ENCODE measurements at regions not wholly inside any gene's neighbourhood (a gene's known extent, or its start where the extent isn't known, plus 50 kb on each side); places are given as distances from the start of the nearest gene placed in this dataset.
"Not testable (repeated sequence)": the region's sequence is repeated elsewhere in the genome, so short reads cannot be mapped to it uniquely, and the experiment has no call there.

GRCh38 chr16:55059146-55059545, 128.5 kb downstream of the IRX5 start:
- Histone ChIP-seq H3K9me3 (no peaks in the 10 kb centered on the region), H3K27me3 (no peaks in the 10 kb centered on the region), H3K4me3 (no peak overlapping the region), H3K4me1 (peaks cover 0 to 11% (median 0%) of the 10 kb centered on the region in 4 donors), H3K36me3 (no peaks in the 10 kb centered on the region), H3K27ac (no peak overlapping the region)
- DNase-seq: no peak
- TF ChIP-seq POLR2A (IDR thresholded peaks at IDR 0.05): no peak
- TF ChIP-seq, protein P1, sequence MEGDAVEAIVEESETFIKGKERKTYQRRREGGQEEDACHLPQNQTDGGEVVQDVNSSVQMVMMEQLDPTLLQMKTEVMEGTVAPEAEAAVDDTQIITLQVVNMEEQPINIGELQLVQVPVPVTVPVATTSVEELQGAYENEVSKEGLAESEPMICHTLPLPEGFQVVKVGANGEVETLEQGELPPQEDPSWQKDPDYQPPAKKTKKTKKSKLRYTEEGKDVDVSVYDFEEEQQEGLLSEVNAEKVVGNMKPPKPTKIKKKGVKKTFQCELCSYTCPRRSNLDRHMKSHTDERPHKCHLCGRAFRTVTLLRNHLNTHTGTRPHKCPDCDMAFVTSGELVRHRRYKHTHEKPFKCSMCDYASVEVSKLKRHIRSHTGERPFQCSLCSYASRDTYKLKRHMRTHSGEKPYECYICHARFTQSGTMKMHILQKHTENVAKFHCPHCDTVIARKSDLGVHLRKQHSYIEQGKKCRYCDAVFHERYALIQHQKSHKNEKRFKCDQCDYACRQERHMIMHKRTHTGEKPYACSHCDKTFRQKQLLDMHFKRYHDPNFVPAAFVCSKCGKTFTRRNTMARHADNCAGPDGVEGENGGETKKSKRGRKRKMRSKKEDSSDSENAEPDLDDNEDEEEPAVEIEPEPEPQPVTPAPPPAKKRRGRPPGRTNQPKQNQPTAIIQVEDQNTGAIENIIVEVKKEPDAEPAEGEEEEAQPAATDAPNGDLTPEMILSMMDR (IDR thresholded peaks at IDR 0.05): no peak

DNA sequence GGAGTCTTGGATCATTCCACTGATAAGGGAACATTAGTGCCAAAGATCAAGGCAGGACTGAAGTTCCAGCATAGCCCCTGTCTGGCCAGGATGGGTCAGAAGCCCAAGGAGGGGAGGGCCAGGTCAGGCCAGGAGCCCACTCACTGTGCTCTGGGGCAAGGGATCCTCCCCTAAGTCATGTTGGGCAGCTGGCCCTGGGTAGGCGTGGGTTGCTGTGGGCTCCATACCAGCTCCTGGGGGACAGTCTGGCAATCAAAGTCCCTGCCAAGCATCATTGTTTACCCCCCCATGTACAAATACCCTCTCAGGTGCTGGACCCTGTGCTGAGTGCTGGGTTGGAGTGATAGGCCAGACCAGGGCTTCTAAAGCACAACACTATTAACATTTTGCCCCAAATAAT, 130.5 kb downstream of the IRX5 start:
- peak in 1 of 3 donors; percentile 26 for DNase-seq
- H3K27ac ChIP-seq: no peak overlapping the region

GRCh38 chr16:55062442-55062841, 131.8 kb downstream of the IRX5 start:
- TF ChIP-seq POLR2A (IDR thresholded peaks at IDR 0.05): no peak
- TF ChIP-seq, protein P1 (IDR thresholded peaks at IDR 0.05): no peak
- Histone ChIP-seq H3K27me3 (no peaks in the 10 kb centered on the region), H3K9me3 (no peaks in the 10 kb centered on the region), H3K36me3 (no peaks in the 10 kb centered on the region), H3K4me1 (no peaks in the 10 kb centered on the region), H3K27ac (no peak overlapping the region), H3K4me3 (no peak overlapping the region)
- no peak for DNase-seq

More for the DNA sequence above, 130.5 kb downstream of the IRX5 start:
- no peak for TF ChIP-seq POLR2A (IDR thresholded peaks at IDR 0.05)
- TF ChIP-seq, protein P1 (IDR thresholded peaks at IDR 0.05): no peak
- no peaks in the 10 kb centered on the region for H3K36me3 ChIP-seq
- peaks cover 0 to 11% (median 0%) of the 10 kb centered on the region in 4 donors for H3K4me1 ChIP-seq
- H3K9me3 ChIP-seq: no peaks in the 10 kb centered on the region
- H3K4me3 ChIP-seq: no peak overlapping the region
- H3K27me3 ChIP-seq: no peaks in the 10 kb centered on the region

- no peaks in the 10 kb centered on the region for H3K36me3 ChIP-seq
- no peak overlapping the region for H3K27ac ChIP-seq
- no peak for DNase-seq
- no peaks in the 10 kb centered on the region for H3K27me3 ChIP-seq
- no peak for TF ChIP-seq POLR2A (IDR thresholded peaks at IDR 0.05)
- no peak overlapping the region for H3K4me3 ChIP-seq
- H3K4me1 ChIP-seq: no peaks in the 10 kb centered on the region
- no peaks in the 10 kb centered on the region for H3K9me3 ChIP-seq
Measured at GRCh38 chr16:55072976-55073375, 142.3 kb downstream of the IRX5 start.

GRCh38 chr16:55073830-55074229, 143.2 kb downstream of the IRX5 start:
- TF ChIP-seq, protein P1 (IDR thresholded peaks at IDR 0.05): no peak
- TF ChIP-seq POLR2A (IDR thresholded peaks at IDR 0.05): no peak
- Histone ChIP-seq H3K36me3 (no peaks in the 10 kb centered on the region), H3K4me3 (no peak overlapping the region), H3K27me3 (no peaks in the 10 kb centered on the region), H3K27ac (no peak overlapping the region), H3K9me3 (no peaks in the 10 kb centered on the region), H3K4me1 (no peaks in the 10 kb centered on the region)
- no peak for DNase-seq

DNA sequence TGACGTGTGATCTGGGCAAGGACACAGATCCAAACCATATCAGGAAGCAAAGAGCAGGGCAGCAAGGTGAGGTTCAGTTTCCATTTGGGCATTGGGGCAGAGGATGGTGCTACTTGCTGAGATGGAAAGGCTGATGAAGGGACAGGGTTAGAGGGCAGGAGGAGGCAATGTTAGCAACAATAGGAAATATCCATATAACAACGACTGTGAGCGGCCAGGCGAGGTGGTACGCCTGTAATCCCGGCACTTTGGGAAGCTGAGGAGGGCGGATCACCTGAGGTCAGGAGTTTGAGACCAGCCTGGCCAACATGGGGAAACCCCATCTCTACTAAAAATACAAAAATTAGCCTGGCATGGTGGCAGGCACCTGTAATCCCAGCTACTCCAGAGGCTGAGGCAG, 144.5 kb downstream of the IRX5 start:
- DNase-seq, H3K27ac ChIP-seq, H3K4me3 ChIP-seq, H3K27me3 ChIP-seq, H3K4me1 ChIP-seq, H3K36me3 ChIP-seq, H3K9me3 ChIP-seq: not testable (repeated sequence)

DNA sequence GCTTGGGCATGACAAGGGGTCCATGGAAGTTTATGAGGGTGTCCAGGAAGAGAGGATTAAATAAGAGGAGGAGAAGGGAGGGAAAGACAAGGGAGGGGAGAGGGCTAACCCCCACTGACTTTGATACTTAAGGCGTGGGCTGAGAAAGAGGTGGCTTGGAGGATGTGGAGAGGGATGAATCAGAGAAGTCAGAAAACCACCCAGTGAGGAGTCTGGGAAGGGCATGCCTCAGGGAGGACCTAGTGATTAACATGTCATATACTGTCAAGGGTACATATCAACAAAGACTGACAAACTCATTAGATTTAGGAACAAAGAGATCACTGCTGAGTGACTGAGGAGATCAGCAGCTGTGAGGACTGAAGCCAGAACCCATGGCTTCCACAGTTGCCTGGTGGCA, 145.4 kb downstream of the IRX5 start:
- Histone ChIP-seq H3K4me1 (no peaks in the 10 kb centered on the region), H3K36me3 (no peaks in the 10 kb centered on the region), H3K27ac (no peak overlapping the region), H3K27me3 (no peaks in the 10 kb centered on the region), H3K4me3 (no peak overlapping the region), H3K9me3 (no peaks in the 10 kb centered on the region)
- no peak for DNase-seq
- no peak for TF ChIP-seq POLR2A (IDR thresholded peaks at IDR 0.05)
- TF ChIP-seq, protein P1 (IDR thresholded peaks at IDR 0.05): no peak

Measured in Peyer's patch (tissue), 4 donors.